ENCODE measurements at regions not wholly inside any gene's neighbourhood (a gene's known extent, or its start where the extent isn't known, plus 50 kb on each side); places are given as distances from the start of the nearest gene placed in this dataset.

GRCh38 chr3:70393881-70394612 lies 81.6 kb upstream of the MDFIC2 start:
- no peak for DNase-seq (ENCODE audit: low spot score, unreplicated experiment)
- TF ChIP-seq, protein P1, sequence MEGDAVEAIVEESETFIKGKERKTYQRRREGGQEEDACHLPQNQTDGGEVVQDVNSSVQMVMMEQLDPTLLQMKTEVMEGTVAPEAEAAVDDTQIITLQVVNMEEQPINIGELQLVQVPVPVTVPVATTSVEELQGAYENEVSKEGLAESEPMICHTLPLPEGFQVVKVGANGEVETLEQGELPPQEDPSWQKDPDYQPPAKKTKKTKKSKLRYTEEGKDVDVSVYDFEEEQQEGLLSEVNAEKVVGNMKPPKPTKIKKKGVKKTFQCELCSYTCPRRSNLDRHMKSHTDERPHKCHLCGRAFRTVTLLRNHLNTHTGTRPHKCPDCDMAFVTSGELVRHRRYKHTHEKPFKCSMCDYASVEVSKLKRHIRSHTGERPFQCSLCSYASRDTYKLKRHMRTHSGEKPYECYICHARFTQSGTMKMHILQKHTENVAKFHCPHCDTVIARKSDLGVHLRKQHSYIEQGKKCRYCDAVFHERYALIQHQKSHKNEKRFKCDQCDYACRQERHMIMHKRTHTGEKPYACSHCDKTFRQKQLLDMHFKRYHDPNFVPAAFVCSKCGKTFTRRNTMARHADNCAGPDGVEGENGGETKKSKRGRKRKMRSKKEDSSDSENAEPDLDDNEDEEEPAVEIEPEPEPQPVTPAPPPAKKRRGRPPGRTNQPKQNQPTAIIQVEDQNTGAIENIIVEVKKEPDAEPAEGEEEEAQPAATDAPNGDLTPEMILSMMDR (IDR thresholded peaks at IDR 0.05; ENCODE audit: unreplicated experiment), result no peak
- no peaks in the 10 kb centered on the region for H3K36me3 Mint-ChIP-seq (ENCODE audit: insufficient read depth)
- H3K4me1 Mint-ChIP-seq (ENCODE audit: low read depth), result no peaks in the 10 kb centered on the region
- peaks cover under 1% of the 10 kb centered on the region for H3K9me3 Mint-ChIP-seq (ENCODE audit: low read depth)
- no peaks in the 10 kb centered on the region for H3K27me3 Mint-ChIP-seq
- no peak overlapping the region for H3K27ac Mint-ChIP-seq
- H3K4me3 Mint-ChIP-seq (ENCODE audit: low read depth), result no peak overlapping the region

GRCh38 chr3:70392227-70392626 lies 79.8 kb upstream of the MDFIC2 start:
- no peak for DNase-seq (ENCODE audit: low spot score, unreplicated experiment)
- Mint-ChIP-seq H3K4me1 (ENCODE audit: low read depth) (no peaks in the 10 kb centered on the region), H3K36me3 (ENCODE audit: insufficient read depth) (no peaks in the 10 kb centered on the region)

GRCh38 chr3:70387889-70388288 lies 75.5 kb upstream of the MDFIC2 start:
- DNase-seq (ENCODE audit: low spot score, unreplicated experiment), result no peak
- TF ChIP-seq, protein P1 (IDR thresholded peaks at IDR 0.05; ENCODE audit: unreplicated experiment), result no peak
- no peaks in the 10 kb centered on the region for H3K4me1 Mint-ChIP-seq (ENCODE audit: low read depth)
- H3K4me3 Mint-ChIP-seq (ENCODE audit: low read depth), result no peak overlapping the region
- H3K27me3 Mint-ChIP-seq, result no peaks in the 10 kb centered on the region
- H3K36me3 Mint-ChIP-seq (ENCODE audit: insufficient read depth), result no peaks in the 10 kb centered on the region
- H3K27ac Mint-ChIP-seq, result no peak overlapping the region
- H3K9me3 Mint-ChIP-seq (ENCODE audit: low read depth), result peaks cover 4% of the 10 kb centered on the region

More at GRCh38 chr3:70392227-70392626, 79.8 kb upstream of the MDFIC2 start:
- Mint-ChIP-seq H3K27ac (no peak overlapping the region), H3K9me3 (ENCODE audit: low read depth) (peaks cover 4% of the 10 kb centered on the region), H3K27me3 (no peaks in the 10 kb centered on the region), H3K4me3 (ENCODE audit: low read depth) (no peak overlapping the region)
- TF ChIP-seq, protein P1 (IDR thresholded peaks at IDR 0.05; ENCODE audit: unreplicated experiment), result no peak

- H3K4me3 Mint-ChIP-seq (ENCODE audit: low read depth), result no peak overlapping the region
- DNase-seq (ENCODE audit: low spot score, unreplicated experiment), result no peak
- peaks cover 4% of the 10 kb centered on the region for H3K9me3 Mint-ChIP-seq (ENCODE audit: low read depth)
- no peaks in the 10 kb centered on the region for H3K4me1 Mint-ChIP-seq (ENCODE audit: low read depth)
- H3K27ac Mint-ChIP-seq, result no peak overlapping the region
- no peaks in the 10 kb centered on the region for H3K27me3 Mint-ChIP-seq
- TF ChIP-seq, protein P1 (IDR thresholded peaks at IDR 0.05; ENCODE audit: unreplicated experiment), result no peak
- H3K36me3 Mint-ChIP-seq (ENCODE audit: insufficient read depth), result no peaks in the 10 kb centered on the region
Observed at GRCh38 chr3:70386846-70387245, 74.4 kb upstream of the MDFIC2 start.

- peaks cover 4% of the 10 kb centered on the region for H3K9me3 Mint-ChIP-seq (ENCODE audit: low read depth)
- H3K36me3 Mint-ChIP-seq (ENCODE audit: insufficient read depth), result no peaks in the 10 kb centered on the region
- H3K4me1 Mint-ChIP-seq (ENCODE audit: low read depth), result no peaks in the 10 kb centered on the region
- DNase-seq (ENCODE audit: low spot score, unreplicated experiment), result no peak
- no peak overlapping the region for H3K27ac Mint-ChIP-seq
- TF ChIP-seq, protein P1 (IDR thresholded peaks at IDR 0.05; ENCODE audit: unreplicated experiment), result no peak
- H3K4me3 Mint-ChIP-seq (ENCODE audit: low read depth), result no peak overlapping the region
- H3K27me3 Mint-ChIP-seq, result no peaks in the 10 kb centered on the region
Observed at GRCh38 chr3:70386043-70386442, 73.6 kb upstream of the MDFIC2 start.
